ENCODE measurements at regions not wholly inside any gene's neighbourhood (a gene's known extent, or its start where the extent isn't known, plus 50 kb on each side); places are given as distances from the start of the nearest gene placed in this dataset.

- no peak for TF ChIP-seq CTCF (IDR thresholded peaks at IDR 0.05)
- TF ChIP-seq POLR2A (IDR thresholded peaks at IDR 0.05), result no peak
- no peak for TF ChIP-seq EP300 (IDR thresholded peaks at IDR 0.05)
- no peak for TF ChIP-seq POLR2AphosphoS5 (IDR thresholded peaks at IDR 0.05)
Observed at GRCh38 chr2:64829525-64829924, 159.7 kb upstream of the SLC1A4 start.

All from sigmoid colon (tissue), 4 donors.